HCT116 (cell line): ENCODE measurements at regions not wholly inside any gene's neighbourhood (a gene's known extent, or its start where the extent isn't known, plus 50 kb on each side); places are given as distances from the start of the nearest gene placed in this dataset.
"Not testable (repeated sequence)": the region's sequence is repeated elsewhere in the genome, so short reads cannot be mapped to it uniquely, and the experiment has no call there.

ENCODE experiments used
- POLR2A ChIP-seq: IDR thresholded peaks from 2 replicates; pipeline ENCODE4 v1.7.0; 2011; ENCODE audit warnings: borderline replicate concordance; ENCODE audit not compliant: insufficient read depth, insufficient read length; ENCODE audit errors: extremely low read depth
- POLR2AphosphoS5 ChIP-seq: IDR thresholded peaks from 2 replicates; pipeline ENCODE4 v1.6.1; 2011; ENCODE audit warnings: mild to moderate bottlenecking, low read depth, low read length, moderate library complexity
- RAD21 ChIP-seq: IDR thresholded peaks from 2 replicates; pipeline ENCODE4 v1.6.1; 2012; ENCODE audit warnings: low read depth, mild to moderate bottlenecking
- SIN3A ChIP-seq: IDR thresholded peaks from 2 replicates; pipeline ENCODE4 v1.6.1; 2012; ENCODE audit warnings: low read depth
- TCF7L2 ChIP-seq: IDR thresholded peaks from 2 replicates; pipeline ENCODE4 v1.7.0; 2011; ENCODE audit warnings: borderline replicate concordance, inconsistent platforms; ENCODE audit not compliant: insufficient read depth, insufficient read length; ENCODE audit errors: extremely low read depth
- YY1 ChIP-seq: IDR thresholded peaks from 2 replicates; pipeline ENCODE4 v1.6.1; 2011; ENCODE audit warnings: low read length, low read depth, moderate library complexity, mild to moderate bottlenecking; ENCODE audit not compliant: insufficient replicate concordance; ENCODE audit errors: extremely low read depth
- TF ChIP-seq, protein P1 (sequence below), 3 experiments: fragments of 200-600 bp in 1 of 3; sonication (generic) in 1 of 3; IDR thresholded peaks in 2 of 3; conservative IDR thresholded peaks in 1 of 3; 2 replicates each; pipeline ENCODE4 v1.5.1; 2012 to 2017; ENCODE audit warnings: low read depth in 2 of 3, low read length in 2 of 3, antibody characterized with exemption in 1 of 3, borderline replicate concordance in 1 of 3, control low read depth in 1 of 3, mild to moderate bottlenecking in 1 of 3, mixed read lengths in 1 of 3, mixed run types in 1 of 3, moderate library complexity in 1 of 3; ENCODE audit not compliant: insufficient read depth in 1 of 3

DNA sequence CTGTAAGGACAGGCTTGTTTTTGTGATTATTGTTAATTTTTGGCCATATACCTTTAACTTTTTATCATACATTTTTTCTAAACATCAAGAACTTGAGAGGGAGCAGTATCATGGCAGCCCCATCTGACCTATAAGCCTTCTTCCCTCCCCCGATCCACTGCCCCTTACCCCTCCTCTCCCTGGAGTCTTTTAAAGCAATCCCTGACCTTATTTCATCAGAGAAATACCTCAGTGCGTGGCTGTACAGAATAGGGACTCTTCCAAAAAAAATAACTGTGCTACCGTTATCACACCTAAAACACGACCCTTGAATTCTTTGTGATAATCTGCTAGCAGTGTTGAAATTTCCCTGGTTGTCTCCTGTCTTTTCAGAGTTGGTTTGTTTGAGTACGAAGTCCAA is 4448.7 kb upstream of the TPTE start:
- not testable (repeated sequence) for TF ChIP-seq SIN3A, RAD21, POLR2A, TCF7L2, POLR2AphosphoS5, YY1
- TF ChIP-seq, protein P1, sequence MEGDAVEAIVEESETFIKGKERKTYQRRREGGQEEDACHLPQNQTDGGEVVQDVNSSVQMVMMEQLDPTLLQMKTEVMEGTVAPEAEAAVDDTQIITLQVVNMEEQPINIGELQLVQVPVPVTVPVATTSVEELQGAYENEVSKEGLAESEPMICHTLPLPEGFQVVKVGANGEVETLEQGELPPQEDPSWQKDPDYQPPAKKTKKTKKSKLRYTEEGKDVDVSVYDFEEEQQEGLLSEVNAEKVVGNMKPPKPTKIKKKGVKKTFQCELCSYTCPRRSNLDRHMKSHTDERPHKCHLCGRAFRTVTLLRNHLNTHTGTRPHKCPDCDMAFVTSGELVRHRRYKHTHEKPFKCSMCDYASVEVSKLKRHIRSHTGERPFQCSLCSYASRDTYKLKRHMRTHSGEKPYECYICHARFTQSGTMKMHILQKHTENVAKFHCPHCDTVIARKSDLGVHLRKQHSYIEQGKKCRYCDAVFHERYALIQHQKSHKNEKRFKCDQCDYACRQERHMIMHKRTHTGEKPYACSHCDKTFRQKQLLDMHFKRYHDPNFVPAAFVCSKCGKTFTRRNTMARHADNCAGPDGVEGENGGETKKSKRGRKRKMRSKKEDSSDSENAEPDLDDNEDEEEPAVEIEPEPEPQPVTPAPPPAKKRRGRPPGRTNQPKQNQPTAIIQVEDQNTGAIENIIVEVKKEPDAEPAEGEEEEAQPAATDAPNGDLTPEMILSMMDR (IDR thresholded peaks at IDR 0.05 in 2 of 3, conservative IDR thresholded peaks at IDR 0.05 in 1 of 3; ENCODE audit: borderline replicate concordance in 1 of 3, insufficient read depth in 1 of 3, low read depth in 2 of 3, low read length in 2 of 3), result not testable (repeated sequence)
